ENCODE measurements at regions not wholly inside any gene's neighbourhood (a gene's known extent, or its start where the extent isn't known, plus 50 kb on each side); places are given as distances from the start of the nearest gene placed in this dataset.

DNA sequence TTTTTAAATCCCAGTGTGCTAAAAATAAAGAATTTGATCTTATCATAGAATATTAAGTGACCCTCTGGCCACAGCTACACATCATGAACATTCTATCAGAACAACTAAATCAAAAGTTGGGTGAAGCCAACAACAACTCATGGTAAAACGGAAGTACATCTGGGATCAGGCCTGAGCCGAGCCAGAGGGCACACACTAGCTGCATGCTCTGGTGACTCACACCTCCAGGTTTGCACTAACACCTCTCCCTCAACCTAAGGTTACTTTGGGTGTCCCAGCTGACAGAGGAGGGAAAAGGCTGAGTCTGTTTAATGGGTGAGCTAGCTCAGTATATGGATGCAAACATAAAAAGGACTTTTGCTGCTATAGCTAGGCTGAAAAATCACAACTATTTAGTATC, 281.6 kb downstream of the HGF start:
- H3K4me1 ChIP-seq (ENCODE audit: control insufficient read depth, extremely low read depth, insufficient read depth, low read length), result peaks cover 4% of the 10 kb centered on the region

DNA sequence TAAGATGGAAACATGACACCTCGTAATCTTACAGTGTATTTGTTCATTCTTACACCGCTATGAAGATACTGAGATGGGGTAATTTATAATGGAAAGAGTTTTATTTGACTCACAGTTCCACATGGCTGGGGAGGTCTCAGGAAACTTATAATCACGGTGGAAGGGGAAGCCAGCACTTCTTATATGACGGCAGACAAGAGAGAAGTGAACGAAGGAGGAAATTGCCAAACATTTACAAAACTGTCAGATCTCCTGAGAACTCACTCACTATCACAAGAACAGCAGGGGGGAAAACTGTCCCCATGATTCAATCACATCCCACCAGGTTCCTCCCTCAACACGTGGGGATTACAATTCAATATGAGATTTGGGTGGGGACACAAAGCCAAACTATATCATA, 282.3 kb downstream of the HGF start:
- Histone ChIP-seq H2AFZ (ENCODE audit: low read length) (no peak overlapping the region), H3K27ac (ENCODE audit: insufficient read depth, low read length) (no peak overlapping the region), H3K79me2 (ENCODE audit: control insufficient read depth, insufficient read depth, low read length) (no peaks in the 10 kb centered on the region), H3K9ac (ENCODE audit: insufficient read depth, low read length) (no peak overlapping the region), H3K36me3 (ENCODE audit: control insufficient read depth, insufficient read depth, low read length) (no peaks in the 10 kb centered on the region), H3K4me1 (ENCODE audit: control insufficient read depth, extremely low read depth, insufficient read depth, low read length) (peaks cover 4% of the 10 kb centered on the region), H3K27me3 (ENCODE audit: control insufficient read depth, insufficient read depth, low read length) (no peaks in the 10 kb centered on the region), H4K20me1 (ENCODE audit: control insufficient read depth, extremely low read depth, insufficient read depth, low read length) (no peaks in the 10 kb centered on the region), H3K4me2 (ENCODE audit: extremely low read depth, insufficient read depth, low read length) (no peak overlapping the region), H3K4me3 (replicated peaks in 1 of 4; ENCODE audit: control extremely low read depth in 1 of 4, insufficient read depth in 1 of 4, low read depth in 3 of 4, low read length in 4 of 4) (no peak overlapping the region), H3K9me3 (ENCODE audit: control insufficient read depth, insufficient read depth, low read depth, low read length) (no peaks in the 10 kb centered on the region)
- TF ChIP-seq, protein P1, sequence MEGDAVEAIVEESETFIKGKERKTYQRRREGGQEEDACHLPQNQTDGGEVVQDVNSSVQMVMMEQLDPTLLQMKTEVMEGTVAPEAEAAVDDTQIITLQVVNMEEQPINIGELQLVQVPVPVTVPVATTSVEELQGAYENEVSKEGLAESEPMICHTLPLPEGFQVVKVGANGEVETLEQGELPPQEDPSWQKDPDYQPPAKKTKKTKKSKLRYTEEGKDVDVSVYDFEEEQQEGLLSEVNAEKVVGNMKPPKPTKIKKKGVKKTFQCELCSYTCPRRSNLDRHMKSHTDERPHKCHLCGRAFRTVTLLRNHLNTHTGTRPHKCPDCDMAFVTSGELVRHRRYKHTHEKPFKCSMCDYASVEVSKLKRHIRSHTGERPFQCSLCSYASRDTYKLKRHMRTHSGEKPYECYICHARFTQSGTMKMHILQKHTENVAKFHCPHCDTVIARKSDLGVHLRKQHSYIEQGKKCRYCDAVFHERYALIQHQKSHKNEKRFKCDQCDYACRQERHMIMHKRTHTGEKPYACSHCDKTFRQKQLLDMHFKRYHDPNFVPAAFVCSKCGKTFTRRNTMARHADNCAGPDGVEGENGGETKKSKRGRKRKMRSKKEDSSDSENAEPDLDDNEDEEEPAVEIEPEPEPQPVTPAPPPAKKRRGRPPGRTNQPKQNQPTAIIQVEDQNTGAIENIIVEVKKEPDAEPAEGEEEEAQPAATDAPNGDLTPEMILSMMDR (conservative IDR thresholded peaks at IDR 0.05 in 1 of 2, IDR thresholded peaks at IDR 0.05 in 1 of 2; ENCODE audit: low read depth in 1 of 2, low read length in 2 of 2), result no peak
- DNase-seq (ENCODE audit: low read depth in 2 of 2), result no peak

More for the DNA sequence above, 281.6 kb downstream of the HGF start:
- H3K36me3 ChIP-seq (ENCODE audit: control insufficient read depth, insufficient read depth, low read length), result no peaks in the 10 kb centered on the region
- H2AFZ ChIP-seq (ENCODE audit: low read length), result no peak overlapping the region
- H3K4me3 ChIP-seq (replicated peaks in 1 of 4; ENCODE audit: control extremely low read depth in 1 of 4, insufficient read depth in 1 of 4, low read depth in 3 of 4, low read length in 4 of 4), result no peak overlapping the region
- H3K27me3 ChIP-seq (ENCODE audit: control insufficient read depth, insufficient read depth, low read length), result no peaks in the 10 kb centered on the region
- DNase-seq (ENCODE audit: low read depth in 2 of 2), result no peak
- H3K9ac ChIP-seq (ENCODE audit: insufficient read depth, low read length), result no peak overlapping the region
- no peak overlapping the region for H3K4me2 ChIP-seq (ENCODE audit: extremely low read depth, insufficient read depth, low read length)
- H3K9me3 ChIP-seq (ENCODE audit: control insufficient read depth, insufficient read depth, low read depth, low read length), result no peaks in the 10 kb centered on the region
- no peak overlapping the region for H3K27ac ChIP-seq (ENCODE audit: insufficient read depth, low read length)
- no peak for TF ChIP-seq EZH2 (IDR thresholded peaks at IDR 0.05; ENCODE audit: low read length, missing control alignments)
- TF ChIP-seq, protein P1 (conservative IDR thresholded peaks at IDR 0.05 in 1 of 2, IDR thresholded peaks at IDR 0.05 in 1 of 2; ENCODE audit: low read depth in 1 of 2, low read length in 2 of 2), result no peak
- H4K20me1 ChIP-seq (ENCODE audit: control insufficient read depth, extremely low read depth, insufficient read depth, low read length), result no peaks in the 10 kb centered on the region
- H3K79me2 ChIP-seq (ENCODE audit: control insufficient read depth, insufficient read depth, low read length), result no peaks in the 10 kb centered on the region

DNA sequence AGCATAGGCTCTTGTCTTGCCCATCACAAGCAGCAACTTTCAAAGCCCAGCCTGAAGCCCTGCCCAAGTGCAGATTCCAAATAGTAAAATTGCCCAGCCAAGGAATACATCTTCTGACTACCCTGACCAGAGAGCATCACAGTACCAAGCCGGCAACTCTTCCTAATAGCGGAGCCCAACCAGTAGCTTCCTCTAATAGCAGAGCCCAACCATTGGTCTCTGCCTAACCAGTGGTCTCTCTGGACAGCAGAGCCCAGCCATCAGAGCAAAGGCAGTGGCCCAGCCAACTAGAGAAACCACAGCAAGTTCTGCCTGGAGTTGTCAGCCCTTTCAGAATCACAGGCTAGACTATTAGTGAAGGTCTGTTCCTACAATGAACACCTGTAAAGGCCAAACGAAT, 285.6 kb downstream of the HGF start:
- DNase-seq (ENCODE audit: low read depth in 2 of 2), result peak; percentile 89 to 90
- Histone ChIP-seq H3K4me1 (ENCODE audit: control insufficient read depth, extremely low read depth, insufficient read depth, low read length) (peaks cover 4% of the 10 kb centered on the region), H2AFZ (ENCODE audit: low read length) (no peak overlapping the region), H3K4me2 (ENCODE audit: extremely low read depth, insufficient read depth, low read length) (no peak overlapping the region), H4K20me1 (ENCODE audit: control insufficient read depth, extremely low read depth, insufficient read depth, low read length) (no peaks in the 10 kb centered on the region), H3K27ac (ENCODE audit: insufficient read depth, low read length) (no peak overlapping the region), H3K36me3 (ENCODE audit: control insufficient read depth, insufficient read depth, low read length) (no peaks in the 10 kb centered on the region), H3K9me3 (ENCODE audit: control insufficient read depth, insufficient read depth, low read depth, low read length) (no peaks in the 10 kb centered on the region), H3K4me3 (replicated peaks in 1 of 4; ENCODE audit: control extremely low read depth in 1 of 4, insufficient read depth in 1 of 4, low read depth in 3 of 4, low read length in 4 of 4) (no peak overlapping the region), H3K27me3 (ENCODE audit: control insufficient read depth, insufficient read depth, low read length) (no peaks in the 10 kb centered on the region), H3K79me2 (ENCODE audit: control insufficient read depth, insufficient read depth, low read length) (no peaks in the 10 kb centered on the region), H3K9ac (ENCODE audit: insufficient read depth, low read length) (no peak overlapping the region)
- TF ChIP-seq EZH2 (IDR thresholded peaks at IDR 0.05; ENCODE audit: low read length, missing control alignments), result no peak
- TF ChIP-seq, protein P1 (conservative IDR thresholded peaks at IDR 0.05 in 1 of 2, IDR thresholded peaks at IDR 0.05 in 1 of 2; ENCODE audit: low read depth in 1 of 2, low read length in 2 of 2), result no peak

All from fibroblast of lung (primary cell).